Body of pancreas (tissue), 4 donors: ENCODE measurements at regions not wholly inside any gene's neighbourhood (a gene's known extent, or its start where the extent isn't known, plus 50 kb on each side); places are given as distances from the start of the nearest gene placed in this dataset.

ENCODE experiments used
- ATAC-seq: fragments of 150-250 bp; one replicate; pipeline ENCODE4 v1.9.1; 2016
- DNase-seq, 4 donors: peaks; one replicate each; pipeline ENCODE4 v3.0.0-alpha.2; 2019
- H3K27ac ChIP-seq, 4 donors: fragments of 200-600 bp; sonication (generic); 1 replicate in 3 of 4; 2 replicates in 1 of 4; pipeline versions ENCODE4 v1.5.1 to v1.6.1; 2016 to 2019; ENCODE audit warnings: mild to moderate bottlenecking in 1 of 4, mixed read lengths in 1 of 4, moderate library complexity in 1 of 4
- H3K27me3 ChIP-seq, 2 donors: fragments of 200-600 bp; sonication (generic); one replicate each; pipeline ENCODE4 v1.6.0; 2016; ENCODE audit warnings: mild to moderate bottlenecking in 1 of 2
- H3K36me3 ChIP-seq, 2 donors: fragments of 200-600 bp; sonication (generic); replicated peaks in 1 of 2; 2 replicates each; pipeline ENCODE4 v1.5.1; 2016; ENCODE audit warnings: low read depth in 2 of 2; ENCODE audit not compliant: insufficient read depth in 1 of 2
- H3K4me1 ChIP-seq: fragments of 200-600 bp; sonication (generic); one replicate; pipeline ENCODE4 v1.6.0; 2016
- H3K4me3 ChIP-seq, 2 donors: fragments of 200-600 bp; sonication (generic); 1 replicate in 1 of 2; 2 replicates in 1 of 2; pipeline ENCODE4 v1.5.1; 2016 to 2019
- H3K9me3 ChIP-seq, 3 donors: fragments of 200-600 bp; sonication (generic); 1 replicate in 2 of 3; 2 replicates in 1 of 3; pipeline ENCODE4 v1.5.1; 2016
- POLR2A ChIP-seq, 3 donors: fragments of 450-650 bp; IDR thresholded peaks; one replicate each; pipeline ENCODE4 v1.6.1; 2016; ENCODE audit warnings: antibody characterized with exemption in 3 of 3, mild to moderate bottlenecking in 2 of 3
- WGBS, 2 donors: methylation state at CpG; one replicate each; pipeline ENCODE4 v1.1.5; 2017; 5-methylcytosine and 5-hydroxymethylcytosine counted together
- intact Hi-C: fragments of 100-400 bp; cut with DNase I; formaldehyde crosslinking; loops from one replicate; pipeline ENCODE4 v1.15.1; 2023
- TF ChIP-seq, protein P1 (sequence below), 7 experiments: fragments of 450-650 bp in 4 of 7; fragments of 200-600 bp in 3 of 7; sonication (generic) in 3 of 7; IDR thresholded peaks; one replicate each; pipeline ENCODE4 v1.5.1; 2016 to 2019; ENCODE audit warnings: antibody characterized with exemption in 7 of 7

DNA sequence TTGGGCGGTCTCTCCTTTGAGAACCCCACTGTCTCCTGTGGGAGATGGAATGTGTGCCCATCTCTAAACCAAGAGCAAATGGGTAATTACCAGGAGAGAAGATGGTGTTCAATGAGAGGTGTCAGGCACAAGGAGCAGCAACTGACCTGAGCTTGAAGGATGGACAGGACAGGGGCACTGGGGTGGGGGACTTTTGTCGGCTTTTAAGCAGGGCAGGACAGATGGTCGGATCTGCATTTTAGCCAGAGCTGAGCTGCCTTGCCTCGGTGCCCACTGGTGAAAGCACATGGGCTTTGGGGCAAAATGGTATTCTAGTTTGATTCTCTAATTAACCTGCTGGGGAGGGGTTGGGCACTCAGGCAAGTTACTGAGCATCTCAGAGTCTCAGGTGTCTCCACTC, 98.0 kb downstream of the INHBB start:
- Histone ChIP-seq H3K27ac (peak overlapping the region in 3 of 4 donors; percentile 74 to 84 (median 74)), H3K9me3 (no peaks in the 10 kb centered on the region), H3K4me1 (peaks cover 52% of the 10 kb centered on the region), H3K4me3 (no peak overlapping the region), H3K36me3 (no peaks in the 10 kb centered on the region), H3K27me3 (no peaks in the 10 kb centered on the region)
- ATAC-seq (no peak), DNase-seq (peak in 1 of 4 donors; percentile 10)
- intact Hi-C loops: no loop called here
- 95 to 99% methylated on average over 4 of the region's 4 CpGs for WGBS, 2 donors
- TF ChIP-seq, protein P1, sequence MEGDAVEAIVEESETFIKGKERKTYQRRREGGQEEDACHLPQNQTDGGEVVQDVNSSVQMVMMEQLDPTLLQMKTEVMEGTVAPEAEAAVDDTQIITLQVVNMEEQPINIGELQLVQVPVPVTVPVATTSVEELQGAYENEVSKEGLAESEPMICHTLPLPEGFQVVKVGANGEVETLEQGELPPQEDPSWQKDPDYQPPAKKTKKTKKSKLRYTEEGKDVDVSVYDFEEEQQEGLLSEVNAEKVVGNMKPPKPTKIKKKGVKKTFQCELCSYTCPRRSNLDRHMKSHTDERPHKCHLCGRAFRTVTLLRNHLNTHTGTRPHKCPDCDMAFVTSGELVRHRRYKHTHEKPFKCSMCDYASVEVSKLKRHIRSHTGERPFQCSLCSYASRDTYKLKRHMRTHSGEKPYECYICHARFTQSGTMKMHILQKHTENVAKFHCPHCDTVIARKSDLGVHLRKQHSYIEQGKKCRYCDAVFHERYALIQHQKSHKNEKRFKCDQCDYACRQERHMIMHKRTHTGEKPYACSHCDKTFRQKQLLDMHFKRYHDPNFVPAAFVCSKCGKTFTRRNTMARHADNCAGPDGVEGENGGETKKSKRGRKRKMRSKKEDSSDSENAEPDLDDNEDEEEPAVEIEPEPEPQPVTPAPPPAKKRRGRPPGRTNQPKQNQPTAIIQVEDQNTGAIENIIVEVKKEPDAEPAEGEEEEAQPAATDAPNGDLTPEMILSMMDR (IDR thresholded peaks at IDR 0.05): no peak
- no peak for TF ChIP-seq POLR2A (IDR thresholded peaks at IDR 0.05)

DNA sequence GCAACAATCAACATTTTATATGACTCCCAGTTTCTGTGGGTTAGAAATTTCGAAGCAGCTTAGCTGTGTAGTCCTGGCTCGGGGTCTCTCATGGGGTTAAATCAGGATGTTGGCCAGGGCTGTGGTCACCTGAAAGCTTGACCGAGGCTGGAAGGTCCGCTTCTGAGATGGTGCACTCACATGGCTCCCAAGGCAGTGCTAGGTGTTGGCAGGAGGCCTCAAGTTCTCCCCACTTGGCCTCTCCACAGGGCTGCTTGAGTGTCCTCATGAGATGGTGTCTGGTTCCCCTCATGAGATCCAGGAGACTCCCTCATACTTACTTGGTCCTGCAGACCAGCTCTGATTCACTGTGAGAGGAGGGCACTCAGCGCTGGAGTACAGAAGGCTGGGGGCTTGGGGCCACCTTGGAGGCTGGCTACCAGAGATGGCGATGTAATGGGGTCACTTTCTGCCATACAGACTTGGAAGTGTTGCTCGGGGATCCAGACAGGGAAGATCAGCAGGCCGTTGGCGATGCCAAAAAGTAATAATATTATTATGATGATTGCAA, 98.8 kb downstream of the INHBB start:
- ATAC-seq (no peak), DNase-seq (peak in 1 of 4 donors; percentile 11)
- WGBS, 2 donors: 80 to 88% methylated on average over 7 to 9 of the region's 9 CpGs
- no peak for TF ChIP-seq POLR2A (IDR thresholded peaks at IDR 0.05)
- TF ChIP-seq, protein P1 (IDR thresholded peaks at IDR 0.05): no peak
- H3K4me3 ChIP-seq: no peak overlapping the region
- peak overlapping the region; percentile 57 to 84 (median 74) for H3K27ac ChIP-seq
- no peaks in the 10 kb centered on the region for H3K9me3 ChIP-seq
- intact Hi-C loops: no loop called here
- H3K4me1 ChIP-seq: peaks cover 52% of the 10 kb centered on the region
- no peaks in the 10 kb centered on the region for H3K27me3 ChIP-seq
- no peaks in the 10 kb centered on the region for H3K36me3 ChIP-seq

DNA sequence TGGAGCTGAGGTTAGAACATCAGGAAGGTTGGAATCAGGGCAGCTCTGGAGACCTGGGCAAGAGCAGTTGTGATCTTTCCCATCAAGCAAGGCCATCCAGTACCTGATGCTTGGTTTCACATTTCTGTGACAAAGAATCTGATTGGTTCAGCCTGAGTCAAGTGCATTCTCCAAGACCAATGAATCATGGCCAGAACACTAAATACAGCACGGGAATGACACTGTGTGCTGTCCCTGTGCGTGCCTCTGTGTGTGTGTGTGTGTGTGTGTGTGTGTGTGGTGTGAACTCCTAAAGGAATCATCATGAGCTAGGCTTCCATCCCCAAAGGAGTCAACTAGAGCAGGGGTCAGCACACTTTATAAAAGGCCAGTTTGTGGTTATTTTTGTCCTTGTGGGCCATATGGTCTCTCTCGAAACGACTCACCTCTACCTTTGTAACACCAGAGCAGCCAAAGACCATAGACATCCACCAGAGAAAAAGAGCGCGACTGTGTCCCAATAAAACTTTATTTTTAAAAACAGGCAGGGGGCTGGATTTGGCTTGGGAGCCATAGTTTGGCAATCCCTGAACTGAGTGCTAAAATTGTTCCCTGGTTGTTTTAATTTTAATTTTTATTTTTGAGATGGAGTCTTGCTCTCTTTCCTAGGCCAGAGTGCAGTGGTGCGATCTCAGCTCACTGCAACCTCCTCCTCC, 99.7 kb downstream of the INHBB start:
- Histone ChIP-seq H3K27me3 (no peaks in the 10 kb centered on the region), H3K36me3 (no peaks in the 10 kb centered on the region), H3K4me3 (no peak overlapping the region), H3K27ac (peak overlapping the region; percentile 57 to 84 (median 74)), H3K9me3 (no peaks in the 10 kb centered on the region), H3K4me1 (peaks cover 52% of the 10 kb centered on the region)
- intact Hi-C loops: no loop called here
- peak in 1 of 3 donors; percentile 34 for TF ChIP-seq POLR2A (IDR thresholded peaks at IDR 0.05)
- TF ChIP-seq, protein P1 (IDR thresholded peaks at IDR 0.05): no peak
- DNase-seq (peak; percentile 71 to 91 (median 84)), ATAC-seq (peak; percentile 80)
- WGBS, 2 donors: 56 to 64% methylated on average over 6 to 7 of the region's 7 CpGs

DNA sequence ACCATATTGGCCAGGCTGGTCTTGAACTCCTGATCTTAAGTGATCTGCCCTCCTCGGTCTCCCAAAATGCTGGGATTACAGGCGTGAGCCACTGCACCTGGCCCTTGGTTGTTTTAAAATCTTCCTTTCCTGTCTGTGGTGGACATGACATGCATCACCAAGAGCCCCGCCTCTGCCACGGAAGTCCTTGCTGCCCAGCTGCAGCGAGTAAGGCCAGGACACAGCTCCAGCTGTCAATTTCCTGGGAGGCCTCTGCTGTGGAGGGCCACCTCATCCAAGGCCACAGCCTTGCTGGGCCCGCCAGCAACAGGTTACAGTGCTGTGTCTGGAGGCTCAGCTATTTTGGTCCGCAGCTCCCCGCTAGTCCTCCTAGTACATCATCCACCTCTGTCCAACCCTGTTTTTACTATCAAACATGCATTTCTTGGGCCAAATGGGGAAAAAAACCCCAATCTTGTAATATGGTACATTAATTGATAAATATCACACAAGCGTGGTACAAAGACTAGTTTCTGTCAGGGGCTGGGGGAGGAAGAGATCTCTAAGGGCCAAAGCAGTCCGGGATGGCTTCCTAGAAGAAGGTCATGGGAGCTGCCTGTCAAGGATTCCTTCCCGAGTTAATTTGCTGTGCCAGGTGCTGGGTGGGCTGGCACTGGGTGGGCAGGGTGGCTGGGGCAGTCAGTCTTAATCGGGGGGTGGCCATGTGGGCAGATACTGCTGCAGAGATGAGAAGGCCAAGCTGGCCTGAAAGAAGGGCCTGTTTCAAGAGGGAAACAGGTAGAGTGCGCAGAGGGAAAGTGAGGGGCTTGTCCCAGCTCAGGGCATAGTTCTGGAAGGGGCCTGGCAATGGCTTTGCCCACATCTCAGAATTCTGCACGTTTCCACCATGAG, 100.5 kb downstream of the INHBB start:
- ATAC-seq (no peak), DNase-seq (peak; percentile 46 to 86 (median 63))

More for the DNA sequence above, 100.5 kb downstream of the INHBB start:
- no peaks in the 10 kb centered on the region for H3K27me3 ChIP-seq
- TF ChIP-seq POLR2A (IDR thresholded peaks at IDR 0.05): no peak
- TF ChIP-seq, protein P1 (IDR thresholded peaks at IDR 0.05): no peak
- H3K4me3 ChIP-seq: no peak overlapping the region
- intact Hi-C loops: no loop called here
- 76 to 79% methylated on average over 14 of the region's 14 CpGs for WGBS, 2 donors
- peaks cover 49% of the 10 kb centered on the region for H3K4me1 ChIP-seq
- H3K9me3 ChIP-seq: no peaks in the 10 kb centered on the region
- H3K36me3 ChIP-seq: no peaks in the 10 kb centered on the region
- H3K27ac ChIP-seq: peak overlapping the region; percentile 57 to 84 (median 74)
